Loucy (cell line): ENCODE measurements at regions not wholly inside any gene's neighbourhood (a gene's known extent, or its start where the extent isn't known, plus 50 kb on each side); places are given as distances from the start of the nearest gene placed in this dataset.

Experiments used
- EZH2phosphoT487 ChIP-seq: fragments of 200-600 bp; IDR thresholded peaks from 2 replicates; pipeline ENCODE4 v1.6.1; 2018; ENCODE audit warnings: antibody characterized with exemption, mild to moderate bottlenecking, moderate library complexity, borderline replicate concordance
- TF ChIP-seq, protein P1 (sequence below): fragments of 200-600 bp; sonication (generic); conservative IDR thresholded peaks from 2 replicates; pipeline ENCODE4 v1.5.1; 2014; ENCODE audit warnings: mild to moderate bottlenecking, antibody characterized with exemption, low read length

DNA sequence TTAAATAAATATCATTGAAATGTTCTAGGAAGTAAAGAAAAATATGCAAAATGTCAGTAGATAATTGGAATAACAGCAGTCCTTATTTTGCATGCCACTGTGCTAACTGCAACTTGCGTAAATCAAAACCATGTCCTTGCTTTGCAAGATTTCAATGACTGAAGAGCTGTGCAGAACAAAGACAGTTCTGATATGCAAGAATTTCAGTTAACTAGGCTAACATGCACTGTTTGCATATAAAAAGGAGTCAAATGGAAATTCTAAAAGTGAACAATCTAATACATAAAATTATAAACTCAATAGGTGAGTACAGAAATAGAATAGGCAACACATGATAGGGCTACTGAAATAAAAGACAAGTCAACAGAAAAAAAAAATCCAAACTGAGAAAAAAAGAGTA, 1844.6 kb upstream of the NUDT12 start:
- TF ChIP-seq, protein P1, sequence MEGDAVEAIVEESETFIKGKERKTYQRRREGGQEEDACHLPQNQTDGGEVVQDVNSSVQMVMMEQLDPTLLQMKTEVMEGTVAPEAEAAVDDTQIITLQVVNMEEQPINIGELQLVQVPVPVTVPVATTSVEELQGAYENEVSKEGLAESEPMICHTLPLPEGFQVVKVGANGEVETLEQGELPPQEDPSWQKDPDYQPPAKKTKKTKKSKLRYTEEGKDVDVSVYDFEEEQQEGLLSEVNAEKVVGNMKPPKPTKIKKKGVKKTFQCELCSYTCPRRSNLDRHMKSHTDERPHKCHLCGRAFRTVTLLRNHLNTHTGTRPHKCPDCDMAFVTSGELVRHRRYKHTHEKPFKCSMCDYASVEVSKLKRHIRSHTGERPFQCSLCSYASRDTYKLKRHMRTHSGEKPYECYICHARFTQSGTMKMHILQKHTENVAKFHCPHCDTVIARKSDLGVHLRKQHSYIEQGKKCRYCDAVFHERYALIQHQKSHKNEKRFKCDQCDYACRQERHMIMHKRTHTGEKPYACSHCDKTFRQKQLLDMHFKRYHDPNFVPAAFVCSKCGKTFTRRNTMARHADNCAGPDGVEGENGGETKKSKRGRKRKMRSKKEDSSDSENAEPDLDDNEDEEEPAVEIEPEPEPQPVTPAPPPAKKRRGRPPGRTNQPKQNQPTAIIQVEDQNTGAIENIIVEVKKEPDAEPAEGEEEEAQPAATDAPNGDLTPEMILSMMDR: no peak
- no peak for TF ChIP-seq EZH2phosphoT487
